K562 (cell line): ENCODE measurements at regions not wholly inside any gene's neighbourhood (a gene's known extent, or its start where the extent isn't known, plus 50 kb on each side); places are given as distances from the start of the nearest gene placed in this dataset.

Source experiments
- ATAC-seq: fragments of 200-7000 bp; cut with Tn5 transposase; 3 replicates; pipeline ENCODE4 v1.9.1; 2020; ENCODE audit warnings: moderate library complexity
- BruUV-seq: library from RNA; stranded (reverse); fragments of 400-500 nt; replicated peaks from 2 replicates; lab custom pipeline; 2021; lab: Mats Ljungman, UMichigan
- CTCF ChIA-PET: fragments of 300-600 bp; formaldehyde crosslinking; extraction: SDS; loops from one replicate; lab custom pipeline; 2021; ENCODE audit warnings: low intra/inter-chr PET ratio; lab: Yijun Ruan, JAX
- POLR2A ChIA-PET: fragments of 300-600, 350-650 bp; sonication (Branson Sonifier 250); formaldehyde crosslinking; extraction: SDS; loops from one replicate; lab custom pipeline; 2021; ENCODE audit warnings: antibody characterized with exemption, inconsistent platforms; lab: Yijun Ruan, JAX
- DNase-seq, 4 experiments: peaks; one replicate each; pipeline versions ENCODE4 v3.0.0 to v3.0.0-alpha.2; 2011 to 2018; ENCODE audit warnings: low spot score in 3 of 4, mixed read lengths in 3 of 4; ENCODE audit errors: extremely low read depth in 1 of 4
- FAIRE-seq: peaks from 2 replicates; lab custom pipeline; 2011; peaks lifted over from hg19 to GRCh38; lab: Jason Lieb, UNC
- H2AFZ ChIP-seq: 2 replicates; pipeline ENCODE4 v1.6.0; 2011; ENCODE audit warnings: low read depth, low read length, control low read depth, inconsistent platforms
- H3K27ac ChIP-seq: fragments of 200-600 bp; 3 replicates; pipeline ENCODE4 v1.8.0; 2011; ENCODE audit warnings: low read depth, mild to moderate bottlenecking, control low read depth, inconsistent platforms, low read length, moderate library complexity, mixed read lengths; ENCODE audit errors: extremely low read depth
- H3K27me3 ChIP-seq, 2 experiments: fragments of 300-600 bp in 1 of 2; 2 replicates in 1 of 2; 3 replicates in 1 of 2; pipeline versions ENCODE4 v1.6.0 to v1.8.0; 2011; ENCODE audit warnings: inconsistent platforms in 2 of 2, low read length in 2 of 2, mild to moderate bottlenecking in 1 of 2, mixed read lengths in 1 of 2, moderate library complexity in 1 of 2; ENCODE audit not compliant: control insufficient read depth in 2 of 2, insufficient read depth in 2 of 2
- H3K36me3 ChIP-seq: fragments of 300-600 bp; 3 replicates; pipeline ENCODE4 v1.8.0; 2011; ENCODE audit warnings: mild to moderate bottlenecking, low read length, inconsistent platforms; ENCODE audit not compliant: control insufficient read depth, insufficient read depth
- H3K4me1 ChIP-seq, 2 experiments: fragments of 200-600 bp in 1 of 2; replicated peaks in 1 of 2; 2 replicates in 1 of 2; 3 replicates in 1 of 2; pipeline versions ENCODE4 v1.5.1 to v1.8.0; 2011; ENCODE audit warnings: inconsistent platforms in 2 of 2, low read length in 2 of 2, mild to moderate bottlenecking in 1 of 2, mixed read lengths in 1 of 2, moderate library complexity in 1 of 2; ENCODE audit not compliant: control insufficient read depth in 2 of 2, insufficient read depth in 2 of 2
- H3K4me2 ChIP-seq: 2 replicates; pipeline ENCODE4 v1.6.1; 2011; ENCODE audit warnings: low read length, control low read depth, inconsistent platforms, mixed read lengths; ENCODE audit not compliant: insufficient read depth
- H3K4me3 ChIP-seq: fragments of 200-600 bp; sonication (generic), shearing (Covaris generic); 2 replicates; pipeline ENCODE4 v1.5.1; 2016; ENCODE audit warnings: control low read depth, inconsistent platforms
- H3K79me2 ChIP-seq: fragments of 200-600 bp; 3 replicates; pipeline ENCODE4 v1.8.0; 2011; ENCODE audit warnings: low read length, inconsistent platforms; ENCODE audit not compliant: control insufficient read depth, insufficient read depth
- H3K9ac ChIP-seq, 2 experiments: 2 replicates each; pipeline versions ENCODE4 v1.6.0 to v1.6.1; 2011; ENCODE audit warnings: low read depth in 2 of 2, low read length in 2 of 2, control low read depth in 1 of 2, inconsistent platforms in 1 of 2, mild to moderate bottlenecking in 1 of 2, mixed read lengths in 1 of 2; ENCODE audit not compliant: insufficient read depth in 1 of 2
- H3K9me1 ChIP-seq: one replicate; pipeline ENCODE4 v1.6.0; 2011; ENCODE audit warnings: inconsistent platforms, mild to moderate bottlenecking, low read length, moderate library complexity; ENCODE audit not compliant: control insufficient read depth, insufficient read depth
- H3K9me3 ChIP-seq: replicated peaks from 2 replicates; pipeline ENCODE4 v1.5.1; 2011; ENCODE audit warnings: low read depth, low read length, inconsistent platforms; ENCODE audit not compliant: control insufficient read depth, insufficient read depth
- H4K20me1 ChIP-seq: replicated peaks from 2 replicates; pipeline ENCODE4 v1.6.1; 2011; ENCODE audit warnings: low read length, inconsistent platforms, mixed read lengths; ENCODE audit not compliant: control insufficient read depth, insufficient read depth
- BRD4 ChIP-seq: fragments of 200-600 bp; sonication (generic); IDR thresholded peaks from 2 replicates; pipeline ENCODE4 v1.6.1; 2017; ENCODE audit warnings: inconsistent platforms
- CBFB ChIP-seq: sonication (generic); formaldehyde crosslinking; IDR thresholded peaks from 2 replicates; pipeline ENCODE4 v1.4.0; 2020; ENCODE audit warnings: mild to moderate bottlenecking, missing genetic modification reagents
- ERF ChIP-seq: fragments of 450-650 bp; formaldehyde crosslinking; IDR thresholded peaks from 2 replicates; pipeline ENCODE4 v1.4.0; 2020; ENCODE audit warnings: mild to moderate bottlenecking, mixed read lengths
- EZH2 ChIP-seq: IDR thresholded peaks from 2 replicates; pipeline ENCODE4 v1.6.1; 2012; ENCODE audit warnings: low read depth, mild to moderate bottlenecking, inconsistent platforms, low read length, borderline replicate concordance
- MCM5 ChIP-seq: fragments of 450-650 bp; IDR thresholded peaks from 2 replicates; pipeline ENCODE4 v1.6.1; 2016; ENCODE audit warnings: low read depth
- POU5F1 ChIP-seq: fragments of 150-350 bp; IDR thresholded peaks from 2 replicates; pipeline ENCODE4 v1.6.1; 2014; ENCODE audit warnings: borderline replicate concordance, low read length, low read depth, mild to moderate bottlenecking; ENCODE audit not compliant: partially characterized antibody
- SIRT6 ChIP-seq: IDR thresholded peaks from one replicate; pipeline ENCODE4 v1.6.1; 2012; ENCODE audit warnings: low read depth, mild to moderate bottlenecking, control low read depth, inconsistent platforms, low read length, moderate library complexity
- TFAP4 ChIP-seq: sonication (generic); formaldehyde crosslinking; IDR thresholded peaks from 2 replicates; pipeline ENCODE4 v1.8.0; 2022; ENCODE audit warnings: missing genetic modification reagents, mild to moderate bottlenecking, moderate library complexity, borderline replicate concordance
- ZNF165 ChIP-seq: fragments of 250-450 bp; sonication (Bioruptor Pico); IDR thresholded peaks from 2 replicates; pipeline ENCODE4 v1.4.0; 2020; ENCODE audit warnings: borderline replicate concordance
- ZNF224 ChIP-seq: sonication (generic); formaldehyde crosslinking; IDR thresholded peaks from 2 replicates; pipeline ENCODE4 v1.8.0; 2022; ENCODE audit warnings: mild to moderate bottlenecking, missing genetic modification reagents
- ZNF253 ChIP-seq: fragments of 250-450 bp; sonication (Bioruptor Pico); conservative IDR thresholded peaks from 2 replicates; pipeline ENCODE4 v1.6.1; 2021; ENCODE audit warnings: mild to moderate bottlenecking
- ZNF639 ChIP-seq, 2 experiments: fragments of 200-800 bp in 1 of 2; sonication (Bioruptor generic) in 1 of 2; sonication (generic) in 1 of 2; formaldehyde crosslinking in 1 of 2; IDR thresholded peaks in 1 of 2; conservative IDR thresholded peaks in 1 of 2; 2 replicates each; pipeline versions ENCODE4 v1.5.0 to v1.6.1; 2016 to 2020; ENCODE audit warnings: missing compliant biosample characterization in 1 of 2, missing genetic modification characterization in 1 of 2, missing genetic modification reagents in 1 of 2
- ZNF696 ChIP-seq: fragments of 250-450 bp; sonication (Bioruptor Pico); conservative IDR thresholded peaks from 2 replicates; pipeline ENCODE4 v1.4.0; 2020; ENCODE audit warnings: mild to moderate bottlenecking, moderate library complexity
- WGBS: fragments of 100-300 bp; shearing (Covaris generic); methylation state at CpG from one replicate; pipeline ENCODE4 v1.1.6; 2016; ENCODE audit warnings: low coverage, mixed read lengths; ENCODE audit not compliant: insufficient coverage; ENCODE audit errors: missing lambda C conversion rate; 5-methylcytosine and 5-hydroxymethylcytosine counted together
- in situ Hi-C: fragments of 300-500 bp; cut with MboI; formaldehyde crosslinking; loops from 4 replicates; pipeline ENCODE4 v1.15.0; 2018; ENCODE audit warnings: inconsistent platforms, mixed read lengths
- intact Hi-C: fragments of 100-400 bp; cut with micrococcal nuclease; formaldehyde crosslinking; loops from 2 replicates; pipeline ENCODE4 v1.14.2; 2022

GRCh38 chrX:67789536-67789935 is 245.7 kb downstream of the AR start:
- no peaks in the 10 kb centered on the region for H3K79me2 ChIP-seq
- no peak overlapping the region for H3K4me3 ChIP-seq
- no peaks in the 10 kb centered on the region for H3K27me3 ChIP-seq
- CTCF ChIA-PET: no interaction called here
- no peaks in the 10 kb centered on the region for H3K9me1 ChIP-seq
- in situ Hi-C loops (no loop called here), intact Hi-C loops (no loop called here)
- no peaks in the 10 kb centered on the region for H3K9me3 ChIP-seq
- no peak for TF ChIP-seq ZNF253 (CRISPR knock-in tag)
- no peak for TF ChIP-seq SIRT6
- no peak for TF ChIP-seq EZH2
- TF ChIP-seq TFAP4: no peak
- TF ChIP-seq POU5F1: no peak
- no peak for TF ChIP-seq ERF (CRISPR knock-in tag)
- TF ChIP-seq BRD4: no peak
- TF ChIP-seq CBFB (CRISPR knock-in tag): no peak
- TF ChIP-seq MCM5: no peak
- TF ChIP-seq ZNF696: no peak
- TF ChIP-seq ZNF639 (CRISPR knock-in tag; conservative IDR thresholded peaks at IDR 0.05 in 1 of 2, IDR thresholded peaks at IDR 0.05 in 1 of 2): no peak
- no peak for TF ChIP-seq ZNF224
- no peak for TF ChIP-seq ZNF165
- no TSS peak for BruUV-seq
- no peaks in the 10 kb centered on the region for H3K36me3 ChIP-seq
- no peaks in the 10 kb centered on the region for H3K4me1 ChIP-seq
- no peak overlapping the region for H3K9ac ChIP-seq
- FAIRE-seq: no peak
- no peak for ATAC-seq
- no peak for DNase-seq
- no peak overlapping the region for H3K27ac ChIP-seq
- no peak overlapping the region for H2AFZ ChIP-seq
- POLR2A ChIA-PET: no interaction called here
- 0% methylated on average over 2 of the region's 2 CpGs for WGBS
- no peak overlapping the region for H3K4me2 ChIP-seq
- no peaks in the 10 kb centered on the region for H4K20me1 ChIP-seq
